ENCODE measurements at regions not wholly inside any gene's neighbourhood (a gene's known extent, or its start where the extent isn't known, plus 50 kb on each side); places are given as distances from the start of the nearest gene placed in this dataset.

- H2BK5ac ChIP-seq (ENCODE audit: low read depth, low read length, poor library complexity, severe bottlenecking), result no peak overlapping the region
- H3K4me3 ChIP-seq (ENCODE audit: insufficient read depth in 1 of 2, low read depth in 1 of 2, low read length in 2 of 2), result peak overlapping the region in 1 of 2 experiments; percentile 8
- H2AFZ ChIP-seq (ENCODE audit: low read depth, low read length), result no peak overlapping the region
- H3K14ac ChIP-seq (ENCODE audit: low read length in 2 of 2), result peak overlapping the region in 1 of 2 experiments; percentile 32
- H3K4me2 ChIP-seq (ENCODE audit: low read length, poor library complexity, severe bottlenecking), result no peak overlapping the region
- peak overlapping the region in 1 of 2 experiments; percentile 70 for H3K18ac ChIP-seq (ENCODE audit: low read depth in 1 of 2, low read length in 2 of 2)
- H3K79me1 ChIP-seq (replicated peaks; ENCODE audit: low read length, poor library complexity, severe bottlenecking), result no peaks in the 10 kb centered on the region
- no peak overlapping the region for H3K4ac ChIP-seq (ENCODE audit: low read depth in 1 of 2, low read length in 2 of 2)
- H2BK12ac ChIP-seq (ENCODE audit: low read length in 2 of 2), result no peak overlapping the region
- DNase-seq, result no peak
- H3K9me3 ChIP-seq (ENCODE audit: control insufficient read depth, low read length), result no peaks in the 10 kb centered on the region
- no peaks in the 10 kb centered on the region for H3K4me1 ChIP-seq (ENCODE audit: control insufficient read depth, insufficient read depth, low read depth, low read length)
- no peaks in the 10 kb centered on the region for H3K36me3 ChIP-seq (ENCODE audit: control insufficient read depth in 1 of 2, insufficient read depth in 2 of 2, low read depth in 1 of 2, low read length in 2 of 2)
- H2AK5ac ChIP-seq (ENCODE audit: low read length, severe bottlenecking), result no peak overlapping the region
- no peak overlapping the region for H2BK15ac ChIP-seq (ENCODE audit: low read depth, poor library complexity, severe bottlenecking)
- H3K27ac ChIP-seq (ENCODE audit: low read length, poor library complexity, severe bottlenecking), result no peak overlapping the region
- H3K23ac ChIP-seq (ENCODE audit: low read length in 2 of 2), result no peak overlapping the region
- H2BK120ac ChIP-seq (ENCODE audit: low read depth, low read length), result no peak overlapping the region
- H4K91ac ChIP-seq (ENCODE audit: low read length), result no peak overlapping the region
- 86% methylated on average over 9 of the region's 9 CpGs for WGBS
- no peaks in the 10 kb centered on the region for H3K27me3 ChIP-seq (ENCODE audit: control insufficient read depth in 1 of 2, insufficient read depth in 1 of 2, low read length in 2 of 2)
- H4K8ac ChIP-seq (ENCODE audit: low read length), result peak overlapping the region; percentile 72
- H3K9ac ChIP-seq (ENCODE audit: low read length), result peak overlapping the region; percentile 43
These were observed 59.3 kb upstream of the RFX8 start for GRCh38 chr2:101534149-101534611.

GRCh38 chr2:101533561-101534148 lies 58.7 kb upstream of the RFX8 start:
- no peak overlapping the region for H3K4ac ChIP-seq (ENCODE audit: low read depth in 1 of 2, low read length in 2 of 2)
- H3K79me1 ChIP-seq (replicated peaks; ENCODE audit: low read length, poor library complexity, severe bottlenecking), result no peaks in the 10 kb centered on the region
- no peak overlapping the region for H3K14ac ChIP-seq (ENCODE audit: low read length in 2 of 2)
- H2BK120ac ChIP-seq (ENCODE audit: low read depth, low read length), result no peak overlapping the region
- H3K4me3 ChIP-seq (ENCODE audit: insufficient read depth in 1 of 2, low read depth in 1 of 2, low read length in 2 of 2), result peak overlapping the region in 1 of 2 experiments; percentile 8
- no peak overlapping the region for H2BK15ac ChIP-seq (ENCODE audit: low read depth, poor library complexity, severe bottlenecking)
- H4K8ac ChIP-seq (ENCODE audit: low read length), result peak overlapping the region; percentile 72
- no peak overlapping the region for H2AFZ ChIP-seq (ENCODE audit: low read depth, low read length)
- H3K27ac ChIP-seq (ENCODE audit: low read length, poor library complexity, severe bottlenecking), result no peak overlapping the region
- H2BK12ac ChIP-seq (ENCODE audit: low read length in 2 of 2), result no peak overlapping the region
- H2AK5ac ChIP-seq (ENCODE audit: low read length, severe bottlenecking), result no peak overlapping the region
- H3K27me3 ChIP-seq (ENCODE audit: control insufficient read depth in 1 of 2, insufficient read depth in 1 of 2, low read length in 2 of 2), result no peaks in the 10 kb centered on the region
- H3K18ac ChIP-seq (ENCODE audit: low read depth in 1 of 2, low read length in 2 of 2), result peak overlapping the region in 1 of 2 experiments; percentile 21
- H4K91ac ChIP-seq (ENCODE audit: low read length), result no peak overlapping the region
- no peak overlapping the region for H3K4me2 ChIP-seq (ENCODE audit: low read length, poor library complexity, severe bottlenecking)
- H3K36me3 ChIP-seq (ENCODE audit: control insufficient read depth in 1 of 2, insufficient read depth in 2 of 2, low read depth in 1 of 2, low read length in 2 of 2), result no peaks in the 10 kb centered on the region
- H3K4me1 ChIP-seq (ENCODE audit: control insufficient read depth, insufficient read depth, low read depth, low read length), result no peaks in the 10 kb centered on the region
- DNase-seq, result no peak
- H3K9me3 ChIP-seq (ENCODE audit: control insufficient read depth, low read length), result no peaks in the 10 kb centered on the region
- H3K9ac ChIP-seq (ENCODE audit: low read length), result peak overlapping the region; percentile 43
- WGBS, result 73% methylated on average over 10 of the region's 10 CpGs
- H3K23ac ChIP-seq (ENCODE audit: low read length in 2 of 2), result no peak overlapping the region
- H2BK5ac ChIP-seq (ENCODE audit: low read depth, low read length, poor library complexity, severe bottlenecking), result no peak overlapping the region

- Histone ChIP-seq H2BK5ac (ENCODE audit: low read depth, low read length, poor library complexity, severe bottlenecking) (no peak overlapping the region), H4K8ac (ENCODE audit: low read length) (no peak overlapping the region), H2BK12ac (ENCODE audit: low read length in 2 of 2) (no peak overlapping the region), H3K4me2 (ENCODE audit: low read length, poor library complexity, severe bottlenecking) (no peak overlapping the region), H3K36me3 (ENCODE audit: control insufficient read depth in 1 of 2, insufficient read depth in 2 of 2, low read depth in 1 of 2, low read length in 2 of 2) (no peaks in the 10 kb centered on the region), H3K27me3 (ENCODE audit: control insufficient read depth in 1 of 2, insufficient read depth in 1 of 2, low read length in 2 of 2) (peaks cover 0 to 5% of the 10 kb centered on the region in 2 experiments), H4K91ac (ENCODE audit: low read length) (no peak overlapping the region), H3K14ac (ENCODE audit: low read length in 2 of 2) (no peak overlapping the region), H3K79me1 (replicated peaks; ENCODE audit: low read length, poor library complexity, severe bottlenecking) (no peaks in the 10 kb centered on the region), H3K27ac (ENCODE audit: low read length, poor library complexity, severe bottlenecking) (no peak overlapping the region), H3K9ac (ENCODE audit: low read length) (no peak overlapping the region), H3K4me1 (ENCODE audit: control insufficient read depth, insufficient read depth, low read depth, low read length) (no peaks in the 10 kb centered on the region), H3K18ac (ENCODE audit: low read depth in 1 of 2, low read length in 2 of 2) (no peak overlapping the region), H3K23ac (ENCODE audit: low read length in 2 of 2) (no peak overlapping the region), H2AFZ (ENCODE audit: low read depth, low read length) (no peak overlapping the region), H2AK5ac (ENCODE audit: low read length, severe bottlenecking) (no peak overlapping the region), H3K4me3 (ENCODE audit: insufficient read depth in 1 of 2, low read depth in 1 of 2, low read length in 2 of 2) (no peak overlapping the region), H3K9me3 (ENCODE audit: control insufficient read depth, low read length) (no peaks in the 10 kb centered on the region), H3K4ac (ENCODE audit: low read depth in 1 of 2, low read length in 2 of 2) (no peak overlapping the region), H2BK120ac (ENCODE audit: low read depth, low read length) (no peak overlapping the region), H2BK15ac (ENCODE audit: low read depth, poor library complexity, severe bottlenecking) (no peak overlapping the region)
- 95% methylated on average over 4 of the region's 4 CpGs for WGBS
- no peak for DNase-seq
These were observed 53.6 kb upstream of the RFX8 start for GRCh38 chr2:101528501-101528900.

GRCh38 chr2:101524806-101525430 lies 50.0 kb upstream of the RFX8 start:
- peaks cover 0 to 5% of the 10 kb centered on the region in 2 experiments for H3K27me3 ChIP-seq (ENCODE audit: control insufficient read depth in 1 of 2, insufficient read depth in 1 of 2, low read length in 2 of 2)
- no peak overlapping the region for H3K4me2 ChIP-seq (ENCODE audit: low read length, poor library complexity, severe bottlenecking)
- H4K8ac ChIP-seq (ENCODE audit: low read length), result no peak overlapping the region
- no peak overlapping the region for H3K4me3 ChIP-seq (ENCODE audit: insufficient read depth in 1 of 2, low read depth in 1 of 2, low read length in 2 of 2)
- H2AFZ ChIP-seq (ENCODE audit: low read depth, low read length), result no peak overlapping the region
- H2AK5ac ChIP-seq (ENCODE audit: low read length, severe bottlenecking), result no peak overlapping the region
- no peaks in the 10 kb centered on the region for H3K9me3 ChIP-seq (ENCODE audit: control insufficient read depth, low read length)
- peak; percentile 18 for DNase-seq
- H3K23ac ChIP-seq (ENCODE audit: low read length in 2 of 2), result no peak overlapping the region
- no peak overlapping the region for H2BK120ac ChIP-seq (ENCODE audit: low read depth, low read length)
- no peak overlapping the region for H3K27ac ChIP-seq (ENCODE audit: low read length, poor library complexity, severe bottlenecking)
- no peak overlapping the region for H2BK12ac ChIP-seq (ENCODE audit: low read length in 2 of 2)
- no peaks in the 10 kb centered on the region for H3K79me1 ChIP-seq (replicated peaks; ENCODE audit: low read length, poor library complexity, severe bottlenecking)
- H3K4me1 ChIP-seq (ENCODE audit: control insufficient read depth, insufficient read depth, low read depth, low read length), result peaks cover 4% of the 10 kb centered on the region
- H2BK5ac ChIP-seq (ENCODE audit: low read depth, low read length, poor library complexity, severe bottlenecking), result no peak overlapping the region
- no peak overlapping the region for H3K4ac ChIP-seq (ENCODE audit: low read depth in 1 of 2, low read length in 2 of 2)
- no peak overlapping the region for H4K91ac ChIP-seq (ENCODE audit: low read length)
- 94% methylated on average over 5 of the region's 6 CpGs for WGBS
- H3K36me3 ChIP-seq (ENCODE audit: control insufficient read depth in 1 of 2, insufficient read depth in 2 of 2, low read depth in 1 of 2, low read length in 2 of 2), result no peaks in the 10 kb centered on the region
- H3K18ac ChIP-seq (ENCODE audit: low read depth in 1 of 2, low read length in 2 of 2), result no peak overlapping the region
- no peak overlapping the region for H3K14ac ChIP-seq (ENCODE audit: low read length in 2 of 2)
- H3K9ac ChIP-seq (ENCODE audit: low read length), result no peak overlapping the region
- no peak overlapping the region for H2BK15ac ChIP-seq (ENCODE audit: low read depth, poor library complexity, severe bottlenecking)
